Epithelial cell of proximal tubule (primary cell): ENCODE measurements at regions not wholly inside any gene's neighbourhood (a gene's known extent, or its start where the extent isn't known, plus 50 kb on each side); places are given as distances from the start of the nearest gene placed in this dataset.

Experiments used
- DNase-seq: peaks from one replicate; pipeline ENCODE4 v3.0.0-alpha.2; 2011; ENCODE audit warnings: low read depth
- H3K4me3 ChIP-seq: 2 replicates; pipeline ENCODE4 v1.5.1; 2011; ENCODE audit warnings: low read depth, mild to moderate bottlenecking, low read length
- TF ChIP-seq, protein P1 (sequence below): conservative IDR thresholded peaks from 2 replicates; pipeline ENCODE4 v1.5.1; 2012; ENCODE audit warnings: low read depth, mild to moderate bottlenecking, low read length

DNA sequence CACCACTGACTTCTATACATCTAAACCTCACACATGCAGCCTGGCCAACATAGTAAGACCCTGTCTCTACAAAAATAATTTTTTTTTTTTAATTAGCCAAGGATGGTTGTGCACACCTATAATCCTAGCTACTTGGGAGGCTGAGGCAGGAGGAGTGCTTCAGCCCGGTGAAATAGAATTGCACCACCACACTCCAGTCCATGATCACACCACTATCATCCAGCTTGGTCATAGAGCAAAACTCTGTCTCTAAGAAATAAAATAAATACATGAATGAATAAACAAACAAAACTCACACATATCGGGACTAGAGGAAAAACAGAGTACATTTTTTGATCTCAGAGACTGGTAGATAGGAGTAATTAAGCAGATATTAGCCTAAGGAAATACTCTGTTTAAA lies 66.6 kb upstream of the PDE5A start:
- TF ChIP-seq, protein P1, sequence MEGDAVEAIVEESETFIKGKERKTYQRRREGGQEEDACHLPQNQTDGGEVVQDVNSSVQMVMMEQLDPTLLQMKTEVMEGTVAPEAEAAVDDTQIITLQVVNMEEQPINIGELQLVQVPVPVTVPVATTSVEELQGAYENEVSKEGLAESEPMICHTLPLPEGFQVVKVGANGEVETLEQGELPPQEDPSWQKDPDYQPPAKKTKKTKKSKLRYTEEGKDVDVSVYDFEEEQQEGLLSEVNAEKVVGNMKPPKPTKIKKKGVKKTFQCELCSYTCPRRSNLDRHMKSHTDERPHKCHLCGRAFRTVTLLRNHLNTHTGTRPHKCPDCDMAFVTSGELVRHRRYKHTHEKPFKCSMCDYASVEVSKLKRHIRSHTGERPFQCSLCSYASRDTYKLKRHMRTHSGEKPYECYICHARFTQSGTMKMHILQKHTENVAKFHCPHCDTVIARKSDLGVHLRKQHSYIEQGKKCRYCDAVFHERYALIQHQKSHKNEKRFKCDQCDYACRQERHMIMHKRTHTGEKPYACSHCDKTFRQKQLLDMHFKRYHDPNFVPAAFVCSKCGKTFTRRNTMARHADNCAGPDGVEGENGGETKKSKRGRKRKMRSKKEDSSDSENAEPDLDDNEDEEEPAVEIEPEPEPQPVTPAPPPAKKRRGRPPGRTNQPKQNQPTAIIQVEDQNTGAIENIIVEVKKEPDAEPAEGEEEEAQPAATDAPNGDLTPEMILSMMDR: no peak
- no peak overlapping the region for H3K4me3 ChIP-seq
- DNase-seq: no peak

DNA sequence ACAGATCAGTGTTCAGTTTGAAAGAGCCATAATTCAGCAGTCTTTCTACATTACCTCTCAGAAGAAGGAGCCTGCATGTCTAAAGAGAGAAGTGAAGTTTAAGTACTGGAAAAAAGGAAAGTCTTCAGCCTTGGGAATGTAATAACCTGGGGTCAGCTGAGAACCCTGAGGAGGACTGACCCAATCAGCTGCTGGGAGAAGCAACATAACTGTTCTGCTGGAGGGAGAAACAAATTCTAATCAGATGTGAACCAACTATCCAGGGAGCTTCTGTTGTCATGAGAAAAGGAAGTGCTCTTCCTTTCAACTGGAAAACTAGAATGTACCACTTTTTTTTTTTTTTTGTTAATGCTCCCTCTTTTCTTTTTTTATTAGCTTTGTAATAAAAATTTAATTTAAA lies 64.5 kb upstream of the PDE5A start:
- TF ChIP-seq, protein P1: no peak
- DNase-seq: no peak
- no peak overlapping the region for H3K4me3 ChIP-seq

DNA sequence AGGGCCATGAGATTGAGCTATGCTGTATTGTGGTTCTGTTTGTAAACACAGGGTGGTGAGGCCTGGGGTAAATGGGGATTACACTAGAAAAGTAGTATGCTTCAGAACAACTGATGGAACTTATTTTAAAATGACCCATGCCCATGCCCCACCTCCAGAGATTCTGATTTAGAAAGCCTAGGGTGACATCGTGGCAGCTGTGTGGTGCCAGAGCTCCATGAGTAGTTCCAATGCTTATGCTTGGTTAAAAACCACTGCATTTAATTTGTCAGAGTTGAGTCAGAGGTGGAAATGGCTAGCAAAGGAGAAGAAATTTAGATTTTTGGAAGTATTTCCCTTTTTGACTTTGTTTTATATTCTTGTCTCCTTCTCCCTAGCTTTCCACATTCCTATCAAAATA lies 63.4 kb upstream of the PDE5A start:
- H3K4me3 ChIP-seq: no peak overlapping the region
- TF ChIP-seq, protein P1: no peak
- DNase-seq: no peak

DNA sequence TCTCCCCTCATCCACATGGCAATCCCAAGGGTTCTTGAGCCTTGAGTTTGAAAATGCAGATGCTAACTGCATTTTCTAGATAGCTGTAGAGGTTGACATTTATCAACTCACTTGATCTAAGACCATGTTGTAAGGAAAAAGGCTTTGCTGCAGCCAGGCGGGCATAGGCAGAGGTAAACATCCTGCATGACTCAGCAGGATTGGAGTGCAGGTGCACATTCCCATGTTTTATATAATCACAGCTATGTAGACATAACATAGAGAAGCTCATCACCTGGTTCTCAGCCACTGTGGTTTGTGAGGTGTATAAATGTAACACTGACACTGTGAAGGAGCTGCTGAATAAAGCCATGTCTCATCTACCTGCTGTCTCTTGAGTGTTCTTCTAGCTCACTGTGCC lies 62.3 kb upstream of the PDE5A start:
- no peak for DNase-seq
- no peak overlapping the region for H3K4me3 ChIP-seq
- TF ChIP-seq, protein P1: no peak

DNA sequence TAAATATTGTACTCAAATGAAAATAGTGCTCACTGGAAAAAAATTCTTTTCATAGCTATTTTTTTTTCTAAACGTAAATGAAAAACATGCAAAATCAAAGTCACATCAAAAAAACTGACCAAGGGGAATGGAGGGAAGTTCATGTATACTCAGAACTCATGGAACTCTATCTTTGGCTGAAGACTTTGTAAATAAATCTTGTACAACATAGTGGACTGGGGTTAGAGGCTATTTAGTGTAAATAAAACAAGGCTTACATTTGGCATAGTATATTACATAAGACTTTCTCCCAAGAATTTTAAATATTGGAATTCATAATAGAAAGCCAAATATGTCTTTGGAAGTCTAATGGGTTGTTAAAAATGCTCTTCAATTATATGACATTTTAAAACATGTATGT lies 59.8 kb upstream of the PDE5A start:
- DNase-seq: no peak
- TF ChIP-seq, protein P1: no peak
- H3K4me3 ChIP-seq: no peak overlapping the region

DNA sequence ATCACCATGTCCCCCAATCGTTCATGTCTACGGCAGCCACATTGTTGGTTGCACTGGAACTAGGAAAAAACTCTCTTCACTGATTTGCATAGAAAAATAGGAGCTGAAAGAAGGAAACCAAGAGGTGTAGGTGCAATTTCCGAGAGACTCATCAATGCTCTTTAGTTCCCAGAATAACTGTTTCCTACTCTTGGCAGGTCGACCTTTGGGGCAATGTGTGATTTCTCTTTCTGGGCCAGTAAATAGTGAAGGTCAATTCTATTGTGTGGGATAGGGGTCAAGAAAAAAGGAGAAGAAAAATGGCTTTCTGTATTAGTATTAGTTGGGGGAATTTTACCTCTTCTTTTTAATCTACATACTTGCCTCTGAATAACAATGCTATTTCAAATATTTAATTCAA lies 55.9 kb upstream of the PDE5A start:
- TF ChIP-seq, protein P1: no peak
- no peak overlapping the region for H3K4me3 ChIP-seq
- DNase-seq: no peak

DNA sequence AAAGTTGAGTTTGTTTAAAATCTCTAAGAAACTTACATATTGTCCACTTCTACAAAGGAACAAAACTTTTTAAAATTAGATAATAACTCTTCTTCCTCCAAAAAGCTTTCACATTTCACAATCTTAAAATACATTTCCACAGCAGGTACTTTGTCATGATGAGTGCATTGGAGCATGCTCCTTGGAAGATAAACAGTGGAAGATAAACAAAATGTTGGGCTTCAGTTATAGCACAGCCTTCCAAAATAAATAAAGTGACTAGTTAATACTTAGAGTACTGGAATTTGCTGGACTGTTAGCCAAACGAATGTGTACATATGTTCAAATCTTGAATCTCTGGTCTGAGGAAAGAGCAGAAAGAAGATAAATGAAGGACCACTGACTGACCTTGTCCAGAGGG lies 54.9 kb upstream of the PDE5A start:
- DNase-seq: no peak
- TF ChIP-seq, protein P1: no peak
- no peak overlapping the region for H3K4me3 ChIP-seq
